Fibroblast of skin of right biceps (primary cell): ENCODE measurements at regions not wholly inside any gene's neighbourhood (a gene's known extent, or its start where the extent isn't known, plus 50 kb on each side); places are given as distances from the start of the nearest gene placed in this dataset.
A peak's percentile ranks its signal among the peaks of the same experiment; 100 is the strongest.

ENCODE experiments used
- DNase-seq: peaks from one replicate; pipeline ENCODE4 v3.0.0-alpha.2; 2013

GRCh38 chr10:2949221-2949947, 118.0 kb upstream of the PFKP start:
- DNase-seq = no peak

GRCh38 chr10:2948127-2948854, 119.1 kb upstream of the PFKP start:
- DNase-seq = no peak

- DNase-seq = no peak
Observed at GRCh38 chr10:2944788-2945187, 122.6 kb upstream of the PFKP start.

- no peak for DNase-seq
Observed at GRCh38 chr10:2943932-2944614, 123.3 kb upstream of the PFKP start.

- DNase-seq = no peak
Observed at GRCh38 chr10:2942938-2943337, 124.4 kb upstream of the PFKP start.

- DNase-seq = peak; percentile 16
Observed at GRCh38 chr10:2938869-2939268, 128.5 kb upstream of the PFKP start.

GRCh38 chr10:2936816-2937215, 130.5 kb upstream of the PFKP start:
- DNase-seq = peak; percentile 38

- DNase-seq = no peak
Observed at GRCh38 chr10:2935647-2936386, 131.5 kb upstream of the PFKP start.

GRCh38 chr10:2933924-2934323, 133.4 kb upstream of the PFKP start:
- DNase-seq = no peak

GRCh38 chr10:2933519-2933918, 133.8 kb upstream of the PFKP start:
- peak; percentile 11 for DNase-seq

- no peak for DNase-seq
Observed at GRCh38 chr10:2933071-2933470, 134.3 kb upstream of the PFKP start.

GRCh38 chr10:2929480-2930258, 137.7 kb upstream of the PFKP start:
- no peak for DNase-seq

GRCh38 chr10:2927958-2928840, 139.1 kb upstream of the PFKP start:
- DNase-seq = peak; percentile 56

GRCh38 chr10:2926918-2927660, 140.3 kb upstream of the PFKP start:
- DNase-seq = no peak

GRCh38 chr10:2925631-2926030, 141.7 kb upstream of the PFKP start:
- DNase-seq = peak; percentile 65

- no peak for DNase-seq
Observed at GRCh38 chr10:2924431-2924830, 142.9 kb upstream of the PFKP start.

GRCh38 chr10:2921956-2922680, 145.2 kb upstream of the PFKP start:
- no peak for DNase-seq

- no peak for DNase-seq
Observed at GRCh38 chr10:2920637-2921036, 146.7 kb upstream of the PFKP start.

GRCh38 chr10:2920168-2920567, 147.2 kb upstream of the PFKP start:
- DNase-seq = no peak

- no peak for DNase-seq
Observed at GRCh38 chr10:2919016-2919415, 148.3 kb upstream of the PFKP start.
